K562 (cell line): ENCODE measurements at regions not wholly inside any gene's neighbourhood (a gene's known extent, or its start where the extent isn't known, plus 50 kb on each side); places are given as distances from the start of the nearest gene placed in this dataset.

Experiments
- ATAC-seq: fragments of 200-7000 bp; cut with Tn5 transposase; 3 replicates; pipeline ENCODE4 v1.9.1; 2020; ENCODE audit warnings: moderate library complexity
- BruUV-seq: library from RNA; stranded (reverse); fragments of 400-500 nt; replicated peaks from 2 replicates; lab custom pipeline; 2021; lab: Mats Ljungman, UMichigan
- CTCF ChIA-PET: fragments of 300-600 bp; formaldehyde crosslinking; extraction: SDS; loops from one replicate; lab custom pipeline; 2021; ENCODE audit warnings: low intra/inter-chr PET ratio; lab: Yijun Ruan, JAX
- POLR2A ChIA-PET: fragments of 300-600, 350-650 bp; sonication (Branson Sonifier 250); formaldehyde crosslinking; extraction: SDS; loops from one replicate; lab custom pipeline; 2021; ENCODE audit warnings: antibody characterized with exemption, inconsistent platforms; lab: Yijun Ruan, JAX
- DNase-seq, 4 experiments: peaks; one replicate each; pipeline versions ENCODE4 v3.0.0 to v3.0.0-alpha.2; 2011 to 2018; ENCODE audit warnings: low spot score in 3 of 4, mixed read lengths in 3 of 4; ENCODE audit errors: extremely low read depth in 1 of 4
- FAIRE-seq: peaks from 2 replicates; lab custom pipeline; 2011; peaks lifted over from hg19 to GRCh38; lab: Jason Lieb, UNC
- H2AFZ ChIP-seq: 2 replicates; pipeline ENCODE4 v1.6.0; 2011; ENCODE audit warnings: low read depth, low read length, control low read depth, inconsistent platforms
- H3K27ac ChIP-seq: fragments of 200-600 bp; 3 replicates; pipeline ENCODE4 v1.8.0; 2011; ENCODE audit warnings: low read depth, mild to moderate bottlenecking, control low read depth, inconsistent platforms, low read length, moderate library complexity, mixed read lengths; ENCODE audit errors: extremely low read depth
- H3K27me3 ChIP-seq, 2 experiments: fragments of 300-600 bp in 1 of 2; 2 replicates in 1 of 2; 3 replicates in 1 of 2; pipeline versions ENCODE4 v1.6.0 to v1.8.0; 2011; ENCODE audit warnings: inconsistent platforms in 2 of 2, low read length in 2 of 2, mild to moderate bottlenecking in 1 of 2, mixed read lengths in 1 of 2, moderate library complexity in 1 of 2; ENCODE audit not compliant: control insufficient read depth in 2 of 2, insufficient read depth in 2 of 2
- H3K36me3 ChIP-seq: fragments of 300-600 bp; 3 replicates; pipeline ENCODE4 v1.8.0; 2011; ENCODE audit warnings: mild to moderate bottlenecking, low read length, inconsistent platforms; ENCODE audit not compliant: control insufficient read depth, insufficient read depth
- H3K4me1 ChIP-seq, 2 experiments: fragments of 200-600 bp in 1 of 2; replicated peaks in 1 of 2; 2 replicates in 1 of 2; 3 replicates in 1 of 2; pipeline versions ENCODE4 v1.5.1 to v1.8.0; 2011; ENCODE audit warnings: inconsistent platforms in 2 of 2, low read length in 2 of 2, mild to moderate bottlenecking in 1 of 2, mixed read lengths in 1 of 2, moderate library complexity in 1 of 2; ENCODE audit not compliant: control insufficient read depth in 2 of 2, insufficient read depth in 2 of 2
- H3K4me2 ChIP-seq: 2 replicates; pipeline ENCODE4 v1.6.1; 2011; ENCODE audit warnings: low read length, control low read depth, inconsistent platforms, mixed read lengths; ENCODE audit not compliant: insufficient read depth
- H3K4me3 ChIP-seq: fragments of 200-600 bp; sonication (generic), shearing (Covaris generic); 2 replicates; pipeline ENCODE4 v1.5.1; 2016; ENCODE audit warnings: control low read depth, inconsistent platforms
- H3K79me2 ChIP-seq: fragments of 200-600 bp; 3 replicates; pipeline ENCODE4 v1.8.0; 2011; ENCODE audit warnings: low read length, inconsistent platforms; ENCODE audit not compliant: control insufficient read depth, insufficient read depth
- H3K9ac ChIP-seq, 2 experiments: 2 replicates each; pipeline versions ENCODE4 v1.6.0 to v1.6.1; 2011; ENCODE audit warnings: low read depth in 2 of 2, low read length in 2 of 2, control low read depth in 1 of 2, inconsistent platforms in 1 of 2, mild to moderate bottlenecking in 1 of 2, mixed read lengths in 1 of 2; ENCODE audit not compliant: insufficient read depth in 1 of 2
- H3K9me1 ChIP-seq: one replicate; pipeline ENCODE4 v1.6.0; 2011; ENCODE audit warnings: inconsistent platforms, mild to moderate bottlenecking, low read length, moderate library complexity; ENCODE audit not compliant: control insufficient read depth, insufficient read depth
- H3K9me3 ChIP-seq: replicated peaks from 2 replicates; pipeline ENCODE4 v1.5.1; 2011; ENCODE audit warnings: low read depth, low read length, inconsistent platforms; ENCODE audit not compliant: control insufficient read depth, insufficient read depth
- H4K20me1 ChIP-seq: replicated peaks from 2 replicates; pipeline ENCODE4 v1.6.1; 2011; ENCODE audit warnings: low read length, inconsistent platforms, mixed read lengths; ENCODE audit not compliant: control insufficient read depth, insufficient read depth
- CEBPG ChIP-seq, 3 experiments: fragments of 200-800 bp in 1 of 3; sonication (Bioruptor generic) in 1 of 3; sonication (generic) in 1 of 3; formaldehyde crosslinking in 1 of 3; IDR thresholded peaks in 2 of 3; conservative IDR thresholded peaks in 1 of 3; 2 replicates each; pipeline versions ENCODE4 v1.6.1 to v1.8.0; 2016 to 2022; ENCODE audit warnings: missing compliant biosample characterization in 2 of 3, missing genetic modification characterization in 2 of 3, mild to moderate bottlenecking in 1 of 3, missing genetic modification reagents in 1 of 3
- ETS2 ChIP-seq: IDR thresholded peaks from 2 replicates; pipeline ENCODE4 v1.6.1; 2016; ENCODE audit warnings: borderline replicate concordance, missing genetic modification characterization, mild to moderate bottlenecking, moderate library complexity, missing compliant biosample characterization; ENCODE audit not compliant: poor library complexity, severe bottlenecking
- HNRNPK ChIP-seq: fragments of 200-400 bp; formaldehyde crosslinking; IDR thresholded peaks from one replicate; pipeline ENCODE4 v1.6.1; 2018; ENCODE audit warnings: mild to moderate bottlenecking, low read depth, low read length; ENCODE audit not compliant: poor library complexity, severe bottlenecking
- MBD2 ChIP-seq: sonication (generic); IDR thresholded peaks from 2 replicates; pipeline ENCODE4 v1.6.1; 2016; ENCODE audit warnings: low read depth, borderline replicate concordance
- MLX ChIP-seq, 2 experiments: fragments of 450-650 bp in 1 of 2; sonication (generic) in 1 of 2; formaldehyde crosslinking; conservative IDR thresholded peaks; 2 replicates each; pipeline versions ENCODE4 v1.4.0 to v1.8.1; 2020 to 2022; ENCODE audit warnings: mild to moderate bottlenecking in 1 of 2, missing genetic modification reagents in 1 of 2
- SOX6 ChIP-seq: fragments of 450-650 bp; IDR thresholded peaks from 2 replicates; pipeline ENCODE4 v1.6.1; 2014; ENCODE audit warnings: mild to moderate bottlenecking
- SPI1 ChIP-seq: IDR thresholded peaks from 2 replicates; pipeline ENCODE4 v1.6.1; 2011; ENCODE audit warnings: low read depth, low read length, control low read depth, borderline replicate concordance
- TAF7 ChIP-seq: fragments of 450-650 bp; IDR thresholded peaks from 2 replicates; pipeline ENCODE4 v1.6.1; 2016; ENCODE audit warnings: missing genetic modification characterization, missing compliant biosample characterization
- TCF3 ChIP-seq: sonication (generic); formaldehyde crosslinking; IDR thresholded peaks from 2 replicates; pipeline ENCODE4 v1.4.0; 2020; ENCODE audit warnings: mild to moderate bottlenecking, missing genetic modification reagents
- ZBTB26 ChIP-seq: fragments of 450-650 bp; formaldehyde crosslinking; IDR thresholded peaks from 2 replicates; pipeline ENCODE4 v1.4.0; 2022; ENCODE audit warnings: missing genetic modification characterization
- ZNF133 ChIP-seq: fragments of 250-450 bp; sonication (Bioruptor Pico); IDR thresholded peaks from 2 replicates; pipeline ENCODE4 v1.4.0; 2020; ENCODE audit warnings: mild to moderate bottlenecking
- ZNF436 ChIP-seq: fragments of 250-450, 450-650 bp; sonication (Bioruptor Pico); formaldehyde crosslinking; IDR thresholded peaks from 2 replicates; pipeline ENCODE4 v1.7.0; 2020; ENCODE audit warnings: mild to moderate bottlenecking
- ZNF445 ChIP-seq: fragments of 250-450 bp; sonication (Bioruptor Pico); IDR thresholded peaks from 2 replicates; pipeline ENCODE4 v1.4.0; 2020; ENCODE audit warnings: low read depth, mild to moderate bottlenecking, moderate library complexity
- ZNF507 ChIP-seq: conservative IDR thresholded peaks from 2 replicates; pipeline ENCODE4 v1.6.1; 2017; ENCODE audit warnings: missing genetic modification characterization, missing compliant biosample characterization
- ZNF699 ChIP-seq: fragments of 250-450 bp; sonication (Bioruptor Pico); IDR thresholded peaks from 2 replicates; pipeline ENCODE4 v1.8.0; 2021; ENCODE audit warnings: mild to moderate bottlenecking, moderate library complexity; ENCODE audit not compliant: insufficient replicate concordance
- WGBS: fragments of 100-300 bp; shearing (Covaris generic); methylation state at CpG from one replicate; pipeline ENCODE4 v1.1.6; 2016; ENCODE audit warnings: low coverage, mixed read lengths; ENCODE audit not compliant: insufficient coverage; ENCODE audit errors: missing lambda C conversion rate; 5-methylcytosine and 5-hydroxymethylcytosine counted together
- in situ Hi-C: fragments of 300-500 bp; cut with MboI; formaldehyde crosslinking; loops from 4 replicates; pipeline ENCODE4 v1.15.0; 2018; ENCODE audit warnings: inconsistent platforms, mixed read lengths
- intact Hi-C: fragments of 100-400 bp; cut with micrococcal nuclease; formaldehyde crosslinking; loops from 2 replicates; pipeline ENCODE4 v1.14.2; 2022
- TF ChIP-seq, protein P1 (sequence below): fragments of 450-650 bp; IDR thresholded peaks from 2 replicates; pipeline ENCODE4 v1.6.1; 2016; ENCODE audit warnings: borderline replicate concordance

GRCh38 chr7:50921114-50921813 is 138.6 kb upstream of the GRB10 start:
- no peak for DNase-seq
- WGBS, result 0% methylated on average over 4 of the region's 4 CpGs
- H3K9me1 ChIP-seq, result no peaks in the 10 kb centered on the region
- TF ChIP-seq TCF3 (CRISPR knock-in tag) (no peak), ZNF445 (CRISPR knock-in tag) (no peak), HNRNPK (no peak), ZBTB26 (CRISPR knock-in tag) (no peak), MLX (CRISPR knock-in tag; conservative IDR thresholded peaks at IDR 0.05) (no peak), ZNF507 (tag) (no peak), TAF7 (tag) (no peak), ZNF699 (CRISPR knock-in tag) (no peak), SPI1 (no peak), ETS2 (tag) (no peak), ZNF436 (CRISPR knock-in tag) (no peak), MBD2 (no peak), ZNF133 (CRISPR knock-in tag) (no peak), SOX6 (no peak), CEBPG (CRISPR knock-in tag; IDR thresholded peaks at IDR 0.05) (no peak), CEBPG (tag; conservative IDR thresholded peaks at IDR 0.05 in 1 of 2, IDR thresholded peaks at IDR 0.05 in 1 of 2) (no peak)
- TF ChIP-seq, protein P1, sequence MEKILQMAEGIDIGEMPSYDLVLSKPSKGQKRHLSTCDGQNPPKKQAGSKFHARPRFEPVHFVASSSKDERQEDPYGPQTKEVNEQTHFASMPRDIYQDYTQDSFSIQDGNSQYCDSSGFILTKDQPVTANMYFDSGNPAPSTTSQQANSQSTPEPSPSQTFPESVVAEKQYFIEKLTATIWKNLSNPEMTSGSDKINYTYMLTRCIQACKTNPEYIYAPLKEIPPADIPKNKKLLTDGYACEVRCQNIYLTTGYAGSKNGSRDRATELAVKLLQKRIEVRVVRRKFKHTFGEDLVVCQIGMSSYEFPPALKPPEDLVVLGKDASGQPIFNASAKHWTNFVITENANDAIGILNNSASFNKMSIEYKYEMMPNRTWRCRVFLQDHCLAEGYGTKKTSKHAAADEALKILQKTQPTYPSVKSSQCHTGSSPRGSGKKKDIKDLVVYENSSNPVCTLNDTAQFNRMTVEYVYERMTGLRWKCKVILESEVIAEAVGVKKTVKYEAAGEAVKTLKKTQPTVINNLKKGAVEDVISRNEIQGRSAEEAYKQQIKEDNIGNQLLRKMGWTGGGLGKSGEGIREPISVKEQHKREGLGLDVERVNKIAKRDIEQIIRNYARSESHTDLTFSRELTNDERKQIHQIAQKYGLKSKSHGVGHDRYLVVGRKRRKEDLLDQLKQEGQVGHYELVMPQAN, result no peak

More at GRCh38 chr7:50921114-50921813, 138.6 kb upstream of the GRB10 start:
- POLR2A ChIA-PET, result no interaction called here
- no peak for ATAC-seq
- no peak overlapping the region for H3K4me3 ChIP-seq
- CTCF ChIA-PET, result no interaction called here
- H3K4me2 ChIP-seq, result no peak overlapping the region
- H3K9me3 ChIP-seq, result no peaks in the 10 kb centered on the region
- no peak overlapping the region for H2AFZ ChIP-seq
- peaks cover 0 to 31% of the 10 kb centered on the region in 2 experiments; a peak in 3 of 5 replicates for H3K27me3 ChIP-seq
- no TSS peak for BruUV-seq
- intact Hi-C loops (no loop called here), in situ Hi-C loops (no loop called here)
- no peak overlapping the region for H3K27ac ChIP-seq
- H4K20me1 ChIP-seq, result no peaks in the 10 kb centered on the region
- no peak overlapping the region for H3K9ac ChIP-seq
- H3K36me3 ChIP-seq, result no peaks in the 10 kb centered on the region
- FAIRE-seq, result no peak
- H3K79me2 ChIP-seq, result no peaks in the 10 kb centered on the region
- no peaks in the 10 kb centered on the region for H3K4me1 ChIP-seq
